B cell (primary cell): ENCODE measurements at regions not wholly inside any gene's neighbourhood (a gene's known extent, or its start where the extent isn't known, plus 50 kb on each side); places are given as distances from the start of the nearest gene placed in this dataset.

Experiments used
- ATAC-seq: fragments of 200-7000 bp; cut with Tn5 transposase; one replicate; pipeline ENCODE4 v1.10.0; 2021; ENCODE audit warnings: low read depth, mild to moderate bottlenecking, moderate number of reproducible peaks, moderate library complexity
- CTCF ChIA-PET: fragments of 350-600 bp; sonication (Branson Sonifier 250); formaldehyde crosslinking; loops from one replicate; lab custom pipeline; 2021; ENCODE audit warnings: antibody characterized with exemption, inconsistent platforms; lab: Charles Lee
- POLR2A ChIA-PET: fragments of 350-600 bp; sonication (Branson Sonifier 250); formaldehyde crosslinking; loops from one replicate; lab custom pipeline; 2021; ENCODE audit warnings: antibody characterized with exemption; lab: Charles Lee
- DNase-seq: peaks from one replicate; pipeline ENCODE4 v3.0.0; 2013
- H2AFZ ChIP-seq: 2 replicates; pipeline ENCODE4 v1.6.1; 2012; ENCODE audit warnings: mild to moderate bottlenecking, low read depth, low read length; ENCODE audit not compliant: insufficient read depth, poor library complexity, severe bottlenecking
- H3K27ac ChIP-seq, 2 donors: 1 replicate in 1 of 2; 2 replicates in 1 of 2; pipeline ENCODE4 v1.5.1; 2012 to 2013; ENCODE audit warnings: low read length in 2 of 2, mild to moderate bottlenecking in 2 of 2, moderate library complexity in 1 of 2
- H3K27me3 ChIP-seq, 4 experiments: fragments of 200-600 bp in 1 of 4; sonication (generic) in 1 of 4; replicated peaks in 1 of 4; 1 replicate in 2 of 4; 2 replicates in 2 of 4; pipeline versions ENCODE4 v1.6.1 to v1.7.0; 2013 to 2016; ENCODE audit warnings: low read length in 3 of 4, mild to moderate bottlenecking in 2 of 4, mixed read lengths in 1 of 4, moderate library complexity in 1 of 4; ENCODE audit not compliant: insufficient read depth in 4 of 4, control insufficient read depth in 3 of 4; ENCODE audit errors: control extremely low read depth in 1 of 4
- H3K36me3 ChIP-seq, 2 experiments: replicated peaks in 1 of 2; 1 replicate in 1 of 2; 2 replicates in 1 of 2; pipeline versions ENCODE4 v1.6.1 to v1.7.1; 2013; ENCODE audit warnings: low read length in 1 of 2; ENCODE audit not compliant: insufficient read depth in 2 of 2, control insufficient read depth in 1 of 2; ENCODE audit errors: control extremely low read depth in 1 of 2, extremely low read depth in 1 of 2
- H3K4me1 ChIP-seq, 2 donors: fragments of 200-600 bp in 1 of 2; sonication (generic) in 1 of 2; 1 replicate in 1 of 2; 2 replicates in 1 of 2; pipeline versions ENCODE4 v1.5.1 to v1.6.1; 2013 to 2017; ENCODE audit warnings: low read length in 2 of 2; ENCODE audit not compliant: control insufficient read depth in 2 of 2, insufficient read depth in 2 of 2
- H3K4me2 ChIP-seq: replicated peaks from 2 replicates; pipeline ENCODE3; 2012; ENCODE audit warnings: mild to moderate bottlenecking, low read depth, low read length; ENCODE audit not compliant: poor library complexity, severe bottlenecking
- H3K4me3 ChIP-seq, 5 experiments: fragments of 200-600 bp in 1 of 5; sonication (generic) in 1 of 5; 1 replicate in 3 of 5; 2 replicates in 2 of 5; pipeline versions ENCODE4 v1.5.1 to v1.7.0; 2011 to 2016; ENCODE audit warnings: low read length in 4 of 5, mild to moderate bottlenecking in 4 of 5, low read depth in 2 of 5, control low read depth in 1 of 5, moderate library complexity in 1 of 5; ENCODE audit not compliant: insufficient read depth in 1 of 5; ENCODE audit errors: control extremely low read depth in 1 of 5, extremely low read depth in 1 of 5
- H3K79me2 ChIP-seq: fragments of 200-600 bp; sonication (generic); one replicate; pipeline ENCODE4 v1.6.0; 2016; ENCODE audit warnings: low read length; ENCODE audit not compliant: control insufficient read depth, insufficient read depth
- H3K9ac ChIP-seq: fragments of 200-600 bp; sonication (generic); 2 replicates; pipeline ENCODE4 v1.6.1; 2017; ENCODE audit warnings: mild to moderate bottlenecking, low read length, moderate library complexity
- H3K9me3 ChIP-seq, 3 donors: one replicate each; pipeline versions ENCODE4 v1.6.1 to v1.7.1; 2013; ENCODE audit warnings: low read length in 2 of 3; ENCODE audit not compliant: control insufficient read depth in 2 of 3, insufficient read depth in 1 of 3; ENCODE audit errors: control extremely low read depth in 1 of 3
- H4K20me1 ChIP-seq: 2 replicates; pipeline ENCODE4 v1.6.0; 2012; ENCODE audit warnings: mild to moderate bottlenecking, low read length; ENCODE audit not compliant: insufficient read depth, control insufficient read depth, poor library complexity, severe bottlenecking
- H3K27ac Mint-ChIP-seq: one replicate; pipeline ENCODE4 v1.8.0; 2021; ENCODE audit warnings: mixed read lengths
- H3K27me3 Mint-ChIP-seq: one replicate; pipeline ENCODE4 v1.8.0; 2021; ENCODE audit warnings: mixed read lengths
- H3K4me1 Mint-ChIP-seq: one replicate; pipeline ENCODE4 v1.8.0; 2021; ENCODE audit warnings: mixed read lengths
- H3K4me3 Mint-ChIP-seq: one replicate; pipeline ENCODE4 v1.8.0; 2021; ENCODE audit warnings: mixed read lengths
- H3K9me3 Mint-ChIP-seq: one replicate; pipeline ENCODE4 v1.8.0; 2022; ENCODE audit warnings: mixed read lengths; ENCODE audit not compliant: insufficient read depth
- EZH2 ChIP-seq: IDR thresholded peaks from 2 replicates; pipeline ENCODE4 v1.6.1; 2012; ENCODE audit warnings: borderline replicate concordance, low read depth, mild to moderate bottlenecking, moderate library complexity, low read length; ENCODE audit not compliant: insufficient read depth, poor library complexity, severe bottlenecking
- WGBS: methylation state at CpG from one replicate; pipeline ENCODE4 v1.1.5; 2013; ENCODE audit warnings: missing lambda C conversion rate; ENCODE audit not compliant: insufficient coverage; 5-methylcytosine and 5-hydroxymethylcytosine counted together
- intact Hi-C: fragments of 100-400 bp; cut with micrococcal nuclease; formaldehyde crosslinking; loops from one replicate; pipeline ENCODE4 v1.10.0; 2022
- TF ChIP-seq, protein P1 (sequence below): fragments of 200-600 bp; IDR thresholded peaks from one replicate; pipeline ENCODE4 v1.8.0; 2022; ENCODE audit warnings: antibody characterized with exemption, mild to moderate bottlenecking

DNA sequence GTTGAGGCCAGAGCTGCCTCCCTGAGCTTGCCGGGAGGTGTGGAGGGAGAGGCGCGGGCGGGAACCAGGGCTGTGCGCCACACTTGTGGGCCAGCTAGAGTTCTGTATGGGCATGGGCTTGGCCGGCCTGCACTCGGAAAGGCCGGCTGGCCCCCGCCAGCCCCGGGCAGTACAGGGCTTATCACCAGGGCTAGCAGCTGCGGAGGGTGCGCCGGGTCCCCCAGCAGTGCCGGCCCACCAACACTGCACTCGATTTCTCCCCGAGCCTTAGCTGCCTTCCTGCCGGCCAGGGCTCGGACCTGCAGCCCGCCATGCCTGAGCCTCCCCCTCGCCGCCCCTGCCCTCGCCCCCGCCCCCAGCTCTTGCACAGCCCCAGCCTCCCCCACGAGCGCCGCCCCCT is 472.7 kb downstream of the TFAP2A start:
- POLR2A ChIA-PET = no interaction called here
- H3K9ac ChIP-seq = no peak overlapping the region
- Mint-ChIP-seq H3K4me1 (no peaks in the 10 kb centered on the region), H3K27ac (no peak overlapping the region), H3K4me3 (no peak overlapping the region), H3K9me3 (peaks cover 2% of the 10 kb centered on the region), H3K27me3 (no peaks in the 10 kb centered on the region)
- no peak overlapping the region for H3K4me2 ChIP-seq
- H3K4me1 ChIP-seq = no peaks in the 10 kb centered on the region
- H4K20me1 ChIP-seq = no peaks in the 10 kb centered on the region
- no peak for DNase-seq
- no peak overlapping the region for H3K4me3 ChIP-seq
- no peak overlapping the region for H2AFZ ChIP-seq
- TF ChIP-seq, protein P1, sequence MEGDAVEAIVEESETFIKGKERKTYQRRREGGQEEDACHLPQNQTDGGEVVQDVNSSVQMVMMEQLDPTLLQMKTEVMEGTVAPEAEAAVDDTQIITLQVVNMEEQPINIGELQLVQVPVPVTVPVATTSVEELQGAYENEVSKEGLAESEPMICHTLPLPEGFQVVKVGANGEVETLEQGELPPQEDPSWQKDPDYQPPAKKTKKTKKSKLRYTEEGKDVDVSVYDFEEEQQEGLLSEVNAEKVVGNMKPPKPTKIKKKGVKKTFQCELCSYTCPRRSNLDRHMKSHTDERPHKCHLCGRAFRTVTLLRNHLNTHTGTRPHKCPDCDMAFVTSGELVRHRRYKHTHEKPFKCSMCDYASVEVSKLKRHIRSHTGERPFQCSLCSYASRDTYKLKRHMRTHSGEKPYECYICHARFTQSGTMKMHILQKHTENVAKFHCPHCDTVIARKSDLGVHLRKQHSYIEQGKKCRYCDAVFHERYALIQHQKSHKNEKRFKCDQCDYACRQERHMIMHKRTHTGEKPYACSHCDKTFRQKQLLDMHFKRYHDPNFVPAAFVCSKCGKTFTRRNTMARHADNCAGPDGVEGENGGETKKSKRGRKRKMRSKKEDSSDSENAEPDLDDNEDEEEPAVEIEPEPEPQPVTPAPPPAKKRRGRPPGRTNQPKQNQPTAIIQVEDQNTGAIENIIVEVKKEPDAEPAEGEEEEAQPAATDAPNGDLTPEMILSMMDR = no peak
- no peak for TF ChIP-seq EZH2
- ATAC-seq = no peak
- intact Hi-C loops = no loop called here
- H3K79me2 ChIP-seq = no peaks in the 10 kb centered on the region
- no peak overlapping the region for H3K27ac ChIP-seq
- H3K36me3 ChIP-seq = no peaks in the 10 kb centered on the region
- WGBS = 95% methylated on average over 26 of the region's 26 CpGs
- CTCF ChIA-PET = no interaction called here
- peaks cover 0 to 5% (median 3%) of the 10 kb centered on the region in 3 donors for H3K9me3 ChIP-seq
- H3K27me3 ChIP-seq = no peaks in the 10 kb centered on the region

DNA sequence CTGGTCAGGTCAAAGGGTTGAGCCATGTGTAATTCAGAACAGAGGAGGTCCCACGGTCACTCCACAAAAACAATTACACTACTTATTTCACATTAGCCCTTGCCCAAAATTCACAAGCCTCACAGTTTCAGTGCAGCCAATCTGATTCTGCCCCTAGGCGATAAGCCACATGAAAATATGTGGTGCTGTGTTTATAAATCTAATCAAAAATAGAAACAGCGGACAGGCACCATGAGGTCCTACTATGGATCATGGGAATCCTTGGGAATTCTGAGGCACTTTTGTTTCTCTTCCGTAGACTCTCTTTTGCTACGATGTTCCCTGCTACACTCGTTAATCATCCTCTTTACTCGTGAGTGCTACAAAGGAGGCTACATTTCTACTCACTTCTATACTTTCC is 476.1 kb downstream of the TFAP2A start:
- Histone ChIP-seq H3K4me3 (no peak overlapping the region), H3K27ac (no peak overlapping the region), H3K4me1 (no peaks in the 10 kb centered on the region), H4K20me1 (no peaks in the 10 kb centered on the region), H3K27me3 (no peaks in the 10 kb centered on the region), H3K9me3 (peaks cover 0 to 5% (median 0%) of the 10 kb centered on the region in 3 donors), H2AFZ (no peak overlapping the region), H3K9ac (no peak overlapping the region), H3K36me3 (no peaks in the 10 kb centered on the region), H3K79me2 (no peaks in the 10 kb centered on the region), H3K4me2 (no peak overlapping the region)
- H3K4me1 Mint-ChIP-seq = no peaks in the 10 kb centered on the region
- ChIA-PET POLR2A (no interaction called here), CTCF (no interaction called here)
- H3K27me3 Mint-ChIP-seq = no peaks in the 10 kb centered on the region
- H3K9me3 Mint-ChIP-seq = peaks cover 2% of the 10 kb centered on the region
- H3K27ac Mint-ChIP-seq = no peak overlapping the region
- no peak for TF ChIP-seq EZH2
- TF ChIP-seq, protein P1 = no peak
- no peak overlapping the region for H3K4me3 Mint-ChIP-seq
- ATAC-seq = no peak
- WGBS = no CpG with 5 or more reads among the region's 7 CpGs
- DNase-seq = no peak
- intact Hi-C loops = no loop called here
